Heart right ventricle (tissue), 16 donors: ENCODE measurements at regions not wholly inside any gene's neighbourhood (a gene's known extent, or its start where the extent isn't known, plus 50 kb on each side); places are given as distances from the start of the nearest gene placed in this dataset.

Source experiments
- ATAC-seq, 8 donors: fragments of 200-7000 bp; cut with Tn5 transposase; one replicate each; pipeline ENCODE4 v1.9.1; 2020; ENCODE audit warnings: mild to moderate bottlenecking in 8 of 8, moderate library complexity in 8 of 8, moderate number of reproducible peaks in 1 of 8
- DNase-seq, 2 donors: peaks; one replicate each; pipeline ENCODE4 v3.0.0-alpha.2; 2020
- H3K27ac ChIP-seq, 10 donors: fragments of 200-600 bp; sonication (generic) in 2 of 10; one replicate each; pipeline versions ENCODE4 v1.5.0 to v1.8.0; 2020 to 2022; ENCODE audit warnings: mild to moderate bottlenecking in 3 of 10
- H3K27me3 ChIP-seq, 7 donors: fragments of 200-600 bp; one replicate each; pipeline ENCODE4 v1.8.0; 2021 to 2022; ENCODE audit warnings: mild to moderate bottlenecking in 2 of 7
- H3K36me3 ChIP-seq, 9 donors: fragments of 200-600 bp; sonication (generic) in 1 of 9; one replicate each; pipeline versions ENCODE4 v1.5.0 to v1.8.0; 2020 to 2022; ENCODE audit warnings: mild to moderate bottlenecking in 2 of 9
- H3K4me1 ChIP-seq, 9 donors: fragments of 200-600 bp; sonication (generic) in 1 of 9; one replicate each; pipeline versions ENCODE4 v1.5.0 to v1.8.0; 2020 to 2022; ENCODE audit warnings: mild to moderate bottlenecking in 4 of 9
- H3K4me3 ChIP-seq, 10 donors: fragments of 200-600 bp; sonication (generic) in 2 of 10; one replicate each; pipeline versions ENCODE4 v1.5.0 to v1.8.0; 2020 to 2022; ENCODE audit warnings: mild to moderate bottlenecking in 7 of 10, moderate library complexity in 2 of 10
- H3K9me3 ChIP-seq, 11 donors: fragments of 200-600 bp in 10 of 11; sonication (generic) in 2 of 11; one replicate each; pipeline versions ENCODE4 v1.5.0 to v1.8.0; 2013 to 2022; ENCODE audit warnings: mild to moderate bottlenecking in 2 of 11, control low read depth in 1 of 11, moderate library complexity in 1 of 11
- WGBS, 2 donors: extraction: QIAGEN DNeasy Blood & Tissue Kit; methylation state at CpG; one replicate each; pipeline ENCODE4 v1.1.7; 2013; ENCODE audit warnings: inconsistent platforms in 1 of 2; 5-methylcytosine and 5-hydroxymethylcytosine counted together
- intact Hi-C, 10 donors: fragments of 100-400 bp; cut with DNase I; formaldehyde crosslinking; loops; one replicate each; pipeline versions ENCODE4 v1.11.1 to v1.14.2; 2022
- TF ChIP-seq, protein P1 (sequence below), 9 donors: fragments of 200-600 bp; sonication (generic) in 2 of 9; IDR thresholded peaks; one replicate each; pipeline versions ENCODE4 v1.5.0 to v1.8.0; 2021 to 2022; ENCODE audit warnings: antibody characterized with exemption in 9 of 9, mild to moderate bottlenecking in 5 of 9, moderate library complexity in 1 of 9
- donor health status: Arrhythmogenic right ventricular cardiomyopathy.
- donor health status: ischemic (EF 13 %, LVEDD 7.1; RV severe dilation, severe dysfunction).
- donor health status: healthy with polysubstance abuse.
- donor health status: DM: no; HTN: yes; CAD: no.
- donor health status: DM: no; HTN: no; CAD: no.
- donor health status: ischemic (EF 25% LVEDD 6.9; RV normal size, moderate dysfunction).
- donor health status: ischemic (EF 25% LVEDD 5.7; RV mildly dilated, moderate dysfunction).
- donor health status: healthy.
- donor health status: DM: yes; HTN: yes; CAD: no.
- donor health status: Ischemic cardiomyopathy.
- donor health status: ischemic (EF 35%, LVEDD 5.7; RV mildly dilated, moderate dysfunction).
- donor health status: nonischemic (EF 11% LVEDD 7.7; RV severe dilation, severe dysfunction).
- donor health status: DM: yes; HTN: yes; CAD: no.
- donor health status: PGD.
- donor health status: ischemic (EF 29% LVEDD 5.4; RV normal size, mild dysfunction).
- donor health status: nonischemic (EF 23%, LVEDD 6.1; RV moderate dilation, normal function).

DNA sequence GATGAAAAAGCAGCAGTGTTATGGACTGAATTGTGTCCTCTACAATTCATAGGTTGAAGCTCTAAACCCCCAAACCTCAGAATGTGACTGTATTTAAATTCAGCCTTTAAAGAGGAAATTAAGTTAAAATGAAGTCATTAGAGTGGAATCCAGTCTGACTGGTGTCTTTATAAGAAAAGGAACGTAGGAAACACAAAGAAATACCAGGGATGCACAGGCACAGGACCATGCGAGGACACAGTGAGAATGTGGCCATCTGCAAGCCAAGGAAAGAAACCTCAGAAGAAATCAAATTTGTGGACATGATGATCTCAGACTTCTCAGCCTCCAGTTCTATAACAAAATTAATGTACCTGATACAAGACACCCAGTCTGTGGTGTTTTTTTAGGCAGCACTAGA lies 971.2 kb upstream of the CDH9 start:
- no peaks in the 10 kb centered on the region for H3K4me1 ChIP-seq
- whole genome bisulfite sequencing, 2 donors = 49 to 56% methylated on average over 2 of the region's 2 CpGs
- H3K27ac ChIP-seq = no peak overlapping the region
- no peaks in the 10 kb centered on the region for H3K36me3 ChIP-seq
- H3K4me3 ChIP-seq = no peak overlapping the region
- H3K27me3 ChIP-seq = no peaks in the 10 kb centered on the region
- ATAC-seq = no peak
- intact Hi-C loops = no loop called here
- TF ChIP-seq, protein P1, sequence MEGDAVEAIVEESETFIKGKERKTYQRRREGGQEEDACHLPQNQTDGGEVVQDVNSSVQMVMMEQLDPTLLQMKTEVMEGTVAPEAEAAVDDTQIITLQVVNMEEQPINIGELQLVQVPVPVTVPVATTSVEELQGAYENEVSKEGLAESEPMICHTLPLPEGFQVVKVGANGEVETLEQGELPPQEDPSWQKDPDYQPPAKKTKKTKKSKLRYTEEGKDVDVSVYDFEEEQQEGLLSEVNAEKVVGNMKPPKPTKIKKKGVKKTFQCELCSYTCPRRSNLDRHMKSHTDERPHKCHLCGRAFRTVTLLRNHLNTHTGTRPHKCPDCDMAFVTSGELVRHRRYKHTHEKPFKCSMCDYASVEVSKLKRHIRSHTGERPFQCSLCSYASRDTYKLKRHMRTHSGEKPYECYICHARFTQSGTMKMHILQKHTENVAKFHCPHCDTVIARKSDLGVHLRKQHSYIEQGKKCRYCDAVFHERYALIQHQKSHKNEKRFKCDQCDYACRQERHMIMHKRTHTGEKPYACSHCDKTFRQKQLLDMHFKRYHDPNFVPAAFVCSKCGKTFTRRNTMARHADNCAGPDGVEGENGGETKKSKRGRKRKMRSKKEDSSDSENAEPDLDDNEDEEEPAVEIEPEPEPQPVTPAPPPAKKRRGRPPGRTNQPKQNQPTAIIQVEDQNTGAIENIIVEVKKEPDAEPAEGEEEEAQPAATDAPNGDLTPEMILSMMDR (IDR thresholded peaks at IDR 0.05) = no peak
- DNase-seq = no peak
- H3K9me3 ChIP-seq = peaks cover 0 to 60% (median 14%) of the 10 kb centered on the region in 11 donors

GRCh38 chr5:27996665-27997064 lies 958.3 kb upstream of the CDH9 start:
- Histone ChIP-seq H3K9me3 (peaks cover 0 to 45% (median 4%) of the 10 kb centered on the region in 11 donors), H3K36me3 (no peaks in the 10 kb centered on the region), H3K4me3 (no peak overlapping the region), H3K27me3 (no peaks in the 10 kb centered on the region), H3K27ac (no peak overlapping the region), H3K4me1 (no peaks in the 10 kb centered on the region)
- 0% methylated on average over 1 of the region's 1 CpG for WGBS, 2 donors
- DNase-seq = no peak
- intact Hi-C loops = no loop called here
- TF ChIP-seq, protein P1 (IDR thresholded peaks at IDR 0.05) = no peak
- ATAC-seq = no peak

- no peak for ATAC-seq
- TF ChIP-seq, protein P1 (IDR thresholded peaks at IDR 0.05) = no peak
- H3K27ac ChIP-seq = no peak overlapping the region
- H3K9me3 ChIP-seq = peaks cover 0 to 44% (median 0%) of the 10 kb centered on the region in 11 donors
- DNase-seq = no peak
- H3K27me3 ChIP-seq = no peaks in the 10 kb centered on the region
- H3K4me3 ChIP-seq = no peak overlapping the region
- intact Hi-C loops = no loop called here
- WGBS, 2 donors = 74 to 78% methylated on average over 5 of the region's 5 CpGs
- H3K4me1 ChIP-seq = no peaks in the 10 kb centered on the region
- no peaks in the 10 kb centered on the region for H3K36me3 ChIP-seq
Measured at GRCh38 chr5:27995867-27996266, 957.5 kb upstream of the CDH9 start.

- intact Hi-C loops = no loop called here
- no peak for ATAC-seq
Measured at GRCh38 chr5:27978322-27978721, 939.9 kb upstream of the CDH9 start.

More at GRCh38 chr5:27978322-27978721, 939.9 kb upstream of the CDH9 start:
- Histone ChIP-seq H3K9me3 (peaks cover 0 to 60% (median 5%) of the 10 kb centered on the region in 11 donors), H3K27me3 (no peaks in the 10 kb centered on the region), H3K4me3 (no peak overlapping the region), H3K27ac (no peak overlapping the region), H3K4me1 (no peaks in the 10 kb centered on the region), H3K36me3 (no peaks in the 10 kb centered on the region)
- TF ChIP-seq, protein P1 (IDR thresholded peaks at IDR 0.05) = no peak
- DNase-seq = no peak
